GM12878 (cell line): ENCODE measurements at regions not wholly inside any gene's neighbourhood (a gene's known extent, or its start where the extent isn't known, plus 50 kb on each side); places are given as distances from the start of the nearest gene placed in this dataset.

Experiments
- ATAC-seq: fragments of 200-7000 bp; cut with Tn5 transposase; 3 replicates; pipeline ENCODE4 v1.9.1; 2020; ENCODE audit warnings: mild to moderate bottlenecking, moderate library complexity
- BruUV-seq: library from RNA; stranded (reverse); fragments of 400-500 nt; replicated peaks from 2 replicates; lab custom pipeline; 2021; lab: Mats Ljungman, UMichigan
- CTCF ChIA-PET: fragments of 300-600 bp; sonication (Branson Sonifier 250); formaldehyde crosslinking; extraction: SDS; loops from one replicate; lab custom pipeline; 2021; ENCODE audit warnings: inconsistent platforms; lab: Yijun Ruan, JAX
- POLR2A ChIA-PET: fragments of 350-600 bp; formaldehyde crosslinking; extraction: SDS; loops from one replicate; lab custom pipeline; 2021; ENCODE audit warnings: inconsistent platforms; lab: Charles Lee
- RAD21 ChIA-PET: fragments of 300-600 bp; sonication (Branson Sonifier 250); formaldehyde crosslinking; loops from one replicate; lab custom pipeline; 2023; ENCODE audit warnings: antibody characterized with exemption; ENCODE audit not compliant: unreplicated experiment; lab: Charles Lee
- SMC1A ChIA-PET: fragments of 300-600 bp; sonication (Branson Sonifier 250); formaldehyde crosslinking; loops from one replicate; lab custom pipeline; 2023; ENCODE audit not compliant: unreplicated experiment, uncharacterized antibody; lab: Charles Lee
- DNase-seq: peaks from one replicate; pipeline ENCODE4 v3.0.0-alpha.2; 2011; ENCODE audit warnings: low read depth, low spot score
- FAIRE-seq: peaks from 3 replicates; lab custom pipeline; 2011; peaks lifted over from hg19 to GRCh38; lab: Jason Lieb, UNC
- H2AFZ ChIP-seq: 2 replicates; pipeline ENCODE4 v1.6.0; 2011; ENCODE audit warnings: low read depth, low read length, control low read depth; ENCODE audit not compliant: control insufficient read depth
- H3K27ac ChIP-seq: 2 replicates; pipeline ENCODE4 v1.5.1; 2011; ENCODE audit warnings: control low read depth; ENCODE audit not compliant: control insufficient read depth, insufficient read depth
- H3K27me3 ChIP-seq, 2 experiments: replicated peaks in 1 of 2; 2 replicates each; pipeline versions ENCODE4 v1.6.0 to v1.6.1; 2011; ENCODE audit warnings: low read length in 1 of 2; ENCODE audit not compliant: control insufficient read depth in 2 of 2, insufficient read depth in 2 of 2
- H3K36me3 ChIP-seq, 2 experiments: 2 replicates each; pipeline ENCODE4 v1.5.1; 2011; ENCODE audit warnings: low read length in 1 of 2; ENCODE audit not compliant: control insufficient read depth in 2 of 2, insufficient read depth in 2 of 2
- H3K4me1 ChIP-seq: 2 replicates; pipeline ENCODE4 v1.6.1; 2011; ENCODE audit warnings: mild to moderate bottlenecking, low read length, moderate library complexity, mixed read lengths; ENCODE audit not compliant: control insufficient read depth, insufficient read depth
- H3K4me2 ChIP-seq: 2 replicates; pipeline ENCODE4 v1.6.0; 2011; ENCODE audit warnings: control low read depth; ENCODE audit not compliant: control insufficient read depth, insufficient read depth
- H3K4me3 ChIP-seq: fragments of 200-600 bp; sonication (generic); 2 replicates; pipeline ENCODE4 v1.5.1; 2016
- H3K79me2 ChIP-seq: 2 replicates; pipeline ENCODE4 v1.6.0; 2011; ENCODE audit warnings: low read length; ENCODE audit not compliant: control insufficient read depth, insufficient read depth
- H3K9ac ChIP-seq: 2 replicates; pipeline ENCODE4 v1.8.0; 2011; ENCODE audit warnings: low read length, control low read depth, mixed read lengths; ENCODE audit not compliant: control insufficient read depth, insufficient read depth
- H3K9me3 ChIP-seq: replicated peaks from 3 replicates; pipeline ENCODE4 v1.5.1; 2011; ENCODE audit warnings: mild to moderate bottlenecking, low read length; ENCODE audit not compliant: control insufficient read depth, insufficient read depth
- H4K20me1 ChIP-seq: 2 replicates; pipeline ENCODE4 v1.6.0; 2011; ENCODE audit not compliant: control insufficient read depth, insufficient read depth
- ATF2 ChIP-seq: IDR thresholded peaks from 2 replicates; pipeline ENCODE4 v1.6.1; 2012; ENCODE audit warnings: low read length, inconsistent platforms
- CREB1 ChIP-seq: IDR thresholded peaks from 2 replicates; pipeline ENCODE4 v1.6.1; 2012; ENCODE audit warnings: low read depth, mild to moderate bottlenecking, inconsistent platforms
- CUX1 ChIP-seq: IDR thresholded peaks from 2 replicates; pipeline ENCODE4 v1.6.1; 2012; ENCODE audit warnings: improper control_type of control experiment, low read depth, low read length; ENCODE audit not compliant: insufficient replicate concordance
- EGR1 ChIP-seq, 2 experiments: IDR thresholded peaks; 1 replicate in 1 of 2; 2 replicates in 1 of 2; pipeline ENCODE4 v1.6.1; 2011 to 2012; ENCODE audit warnings: low read depth in 2 of 2, low read length in 2 of 2, borderline replicate concordance in 1 of 2, mild to moderate bottlenecking in 1 of 2, moderate library complexity in 1 of 2
- EZH2 ChIP-seq: IDR thresholded peaks from 2 replicates; pipeline ENCODE4 v1.6.1; 2012; ENCODE audit warnings: low read depth, mild to moderate bottlenecking, control low read depth, inconsistent platforms, low read length, borderline replicate concordance; ENCODE audit not compliant: control insufficient read depth
- FOXM1 ChIP-seq: IDR thresholded peaks from 2 replicates; pipeline ENCODE4 v1.6.1; 2012; ENCODE audit warnings: low read depth, mild to moderate bottlenecking, inconsistent platforms, low read length, moderate library complexity
- HSF1 ChIP-seq: fragments of 150-350 bp; IDR thresholded peaks from 2 replicates; pipeline ENCODE4 v1.6.1; 2014; ENCODE audit warnings: mild to moderate bottlenecking, low read depth, low read length
- MAX ChIP-seq: IDR thresholded peaks from 2 replicates; pipeline ENCODE4 v1.6.1; 2012; ENCODE audit warnings: low read depth, low read length, improper control_type of control experiment
- PKNOX1 ChIP-seq: fragments of 450-650 bp; IDR thresholded peaks from 2 replicates; pipeline ENCODE4 v1.6.1; 2016; ENCODE audit warnings: mild to moderate bottlenecking
- PML ChIP-seq: IDR thresholded peaks from 2 replicates; pipeline ENCODE4 v1.6.1; 2012; ENCODE audit warnings: low read length, inconsistent platforms
- RAD21 ChIP-seq: IDR thresholded peaks from 2 replicates; pipeline ENCODE4 v1.6.1; 2011; ENCODE audit warnings: mild to moderate bottlenecking, low read depth, low read length, moderate library complexity; ENCODE audit not compliant: insufficient read depth
- RBBP5 ChIP-seq: fragments of 200-600 bp; sonication (generic); conservative IDR thresholded peaks from 2 replicates; pipeline ENCODE4 v1.6.1; 2016
- SIN3A ChIP-seq: IDR thresholded peaks from 2 replicates; pipeline ENCODE4 v1.6.1; 2012; ENCODE audit warnings: low read depth, low read length, improper control_type of control experiment
- SMAD5 ChIP-seq: IDR thresholded peaks from 2 replicates; pipeline ENCODE4 v1.6.1; 2016; ENCODE audit warnings: antibody characterized with exemption, low read depth
- SMC3 ChIP-seq: IDR thresholded peaks from 2 replicates; pipeline ENCODE4 v1.6.1; 2011; ENCODE audit warnings: low read length, improper control_type of control experiment, borderline replicate concordance
- ZNF384 ChIP-seq: IDR thresholded peaks from 2 replicates; pipeline ENCODE4 v1.6.1; 2012; ENCODE audit warnings: low read depth, mild to moderate bottlenecking, low read length, improper control_type of control experiment, borderline replicate concordance
- WGBS: methylation state at CpG from one replicate; pipeline ENCODE4 v1.1.6; 2016; ENCODE audit warnings: low lambda C conversion rate; ENCODE audit not compliant: insufficient replicate concordance, insufficient coverage; ENCODE audit errors: missing lambda C conversion rate; 5-methylcytosine and 5-hydroxymethylcytosine counted together
- in situ Hi-C: fragments of 300-500 bp; cut with MboI; formaldehyde crosslinking; loops from 9 replicates; pipeline ENCODE4 v1.14.3; 2018; ENCODE audit warnings: mixed read lengths
- intact Hi-C: fragments of 100-400 bp; cut with micrococcal nuclease; formaldehyde crosslinking; loops from one replicate; pipeline ENCODE4 v1.14.2; 2022; ENCODE audit not compliant: unreplicated experiment

GRCh38 chr6:145118224-145118623, 617.1 kb downstream of the EPM2A start:
- H3K4me3 ChIP-seq = no peak overlapping the region
- WGBS = 39% methylated on average over 4 of the region's 4 CpGs
- H3K27ac ChIP-seq = no peak overlapping the region
- ATAC-seq (no peak), DNase-seq (no peak), FAIRE-seq (no peak)
- ChIA-PET RAD21 (no interaction called here), CTCF (no interaction called here), SMC1A (no interaction called here), POLR2A (no interaction called here)
- no peak overlapping the region for H2AFZ ChIP-seq
- no peak overlapping the region for H3K9ac ChIP-seq
- H3K36me3 ChIP-seq = no peaks in the 10 kb centered on the region
- in situ Hi-C loops = no loop called here
- H4K20me1 ChIP-seq = no peaks in the 10 kb centered on the region
- H3K4me1 ChIP-seq = no peaks in the 10 kb centered on the region
- intact Hi-C loops = no loop called here
- no peaks in the 10 kb centered on the region for H3K27me3 ChIP-seq
- no peaks in the 10 kb centered on the region for H3K9me3 ChIP-seq
- no peaks in the 10 kb centered on the region for H3K79me2 ChIP-seq
- no peak overlapping the region for H3K4me2 ChIP-seq
- BruUV-seq = no TSS peak
- TF ChIP-seq EZH2 (no peak), ZNF384 (no peak), SMC3 (no peak), RBBP5 (no peak), CUX1 (no peak), FOXM1 (no peak), ATF2 (no peak), PML (no peak), HSF1 (no peak), PKNOX1 (no peak), MAX (no peak), RAD21 (no peak), CREB1 (no peak), SIN3A (no peak), SMAD5 (no peak), EGR1 (IDR thresholded peaks at IDR 0.05; ENCODE audit: borderline replicate concordance in 1 of 2, low read depth in 2 of 2, low read length in 2 of 2) (no peak)
